ENCODE measurements at regions not wholly inside any gene's neighbourhood (a gene's known extent, or its start where the extent isn't known, plus 50 kb on each side); places are given as distances from the start of the nearest gene placed in this dataset.

DNA sequence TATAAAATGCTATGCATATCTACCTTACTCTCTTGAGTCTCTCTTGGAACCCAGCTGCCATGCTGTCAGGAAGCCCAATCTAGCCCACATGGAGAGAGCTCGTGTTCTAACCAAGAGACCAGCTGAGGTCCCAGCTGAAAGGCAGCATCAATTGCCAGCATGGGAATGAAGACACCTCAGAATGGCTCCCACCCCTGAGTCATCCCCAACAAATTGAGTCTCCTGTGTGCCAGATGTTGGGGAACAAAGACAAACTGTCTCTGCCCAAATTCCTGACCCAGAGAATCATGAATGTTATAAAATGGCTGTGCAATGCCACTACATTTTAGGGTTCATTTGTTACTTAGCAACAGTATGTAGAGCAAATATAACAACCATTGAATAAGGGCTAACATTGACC is 105.2 kb upstream of the STX18 start:
- no peak overlapping the region for H2AFZ ChIP-seq (ENCODE audit: low read depth, low read length)
- no peaks in the 10 kb centered on the region for H3K79me2 ChIP-seq (ENCODE audit: control insufficient read depth, insufficient read depth, low read length)
- CTCF ChIA-PET, result interaction anchor here (1.0 kb wide), 1 partner anchor 15 kb away, joined by 3 read pairs; no protein-coding TSS in a partner anchor
- H3K9ac ChIP-seq (replicated peaks; ENCODE audit: extremely low read depth, insufficient read depth, low read length), result no peak overlapping the region
- BruUV-seq (replicated peaks), result no TSS peak
- H3K4me2 ChIP-seq (ENCODE audit: insufficient read depth, low read length), result no peak overlapping the region
- no peaks in the 10 kb centered on the region for H3K36me3 ChIP-seq (ENCODE audit: control insufficient read depth in 2 of 2, extremely low read depth in 1 of 2, insufficient read depth in 2 of 2, low read length in 2 of 2)
- no peak overlapping the region for H3K4me3 ChIP-seq (replicated peaks in 1 of 3; ENCODE audit: insufficient read depth in 1 of 3, low read depth in 1 of 3, low read length in 3 of 3)
- FAIRE-seq, result no peak
- H3K27ac ChIP-seq (ENCODE audit: insufficient read depth, low read depth, low read length), result no peak overlapping the region
- H3K4me1 ChIP-seq (ENCODE audit: control insufficient read depth, extremely low read depth, insufficient read depth, low read length), result no peaks in the 10 kb centered on the region
- no peaks in the 10 kb centered on the region for H3K9me3 ChIP-seq (replicated peaks; ENCODE audit: control insufficient read depth, insufficient read depth, low read length)
- no peaks in the 10 kb centered on the region for H3K27me3 ChIP-seq (ENCODE audit: control insufficient read depth in 2 of 2, insufficient read depth in 2 of 2, low read length in 2 of 2)
- no peak for DNase-seq (ENCODE audit: low read depth, low spot score)
- dilution Hi-C loops (cut with MboI; ENCODE audit: extremely low pct_ligation_motif_present, low sequenced_read_pairs) (no loop called here), intact Hi-C loops (cut with micrococcal nuclease) (no loop called here)
- no peaks in the 10 kb centered on the region for H4K20me1 ChIP-seq (replicated peaks; ENCODE audit: control insufficient read depth, extremely low read depth, insufficient read depth, low read length)
- POLR2A ChIA-PET, result no interaction called here
- no peaks in the 10 kb centered on the region for H3K9me1 ChIP-seq (replicated peaks; ENCODE audit: control insufficient read depth, extremely low read depth, insufficient read depth, low read length)
- TF ChIP-seq, protein P1, sequence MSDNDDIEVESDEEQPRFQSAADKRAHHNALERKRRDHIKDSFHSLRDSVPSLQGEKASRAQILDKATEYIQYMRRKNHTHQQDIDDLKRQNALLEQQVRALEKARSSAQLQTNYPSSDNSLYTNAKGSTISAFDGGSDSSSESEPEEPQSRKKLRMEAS (IDR thresholded peaks at IDR 0.05; ENCODE audit: insufficient read depth, insufficient read length), result no peak
- TF ChIP-seq GATA2 (IDR thresholded peaks at IDR 0.05; ENCODE audit: insufficient read depth, insufficient read length, low read depth, low read length) (no peak), POLR2AphosphoS5 (IDR thresholded peaks at IDR 0.05; ENCODE audit: insufficient read depth, low read depth, low read length) (no peak), POLR2A (IDR thresholded peaks at IDR 0.05; ENCODE audit: low read depth, low read length) (no peak)

DNA sequence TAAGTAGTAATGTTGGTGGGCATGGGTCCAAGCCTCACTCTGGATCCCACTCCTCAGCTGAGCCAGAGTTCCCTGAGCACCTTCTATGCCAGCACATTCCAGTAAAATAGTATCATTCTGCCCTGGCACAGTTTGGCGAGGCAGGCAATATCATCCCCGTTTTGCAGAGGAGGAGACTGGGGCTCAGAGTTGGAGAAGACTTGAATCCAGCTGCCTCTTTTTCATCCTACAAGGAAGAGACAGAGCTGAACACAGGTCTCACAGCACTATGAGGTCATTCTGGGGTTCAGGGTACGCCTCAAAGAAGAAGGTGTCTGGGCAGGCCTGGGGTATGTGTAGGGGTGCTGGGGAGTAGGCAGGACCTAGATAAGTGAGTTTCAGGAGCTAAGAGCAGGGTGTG is 103.9 kb upstream of the STX18 start:
- Histone ChIP-seq H3K9ac (replicated peaks; ENCODE audit: extremely low read depth, insufficient read depth, low read length) (no peak overlapping the region), H2AFZ (ENCODE audit: low read depth, low read length) (no peak overlapping the region), H3K4me3 (replicated peaks in 1 of 3; ENCODE audit: insufficient read depth in 1 of 3, low read depth in 1 of 3, low read length in 3 of 3) (no peak overlapping the region), H4K20me1 (replicated peaks; ENCODE audit: control insufficient read depth, extremely low read depth, insufficient read depth, low read length) (no peaks in the 10 kb centered on the region), H3K27me3 (ENCODE audit: control insufficient read depth in 2 of 2, insufficient read depth in 2 of 2, low read length in 2 of 2) (peaks cover under 1 to 2% of the 10 kb centered on the region in 2 experiments), H3K9me3 (replicated peaks; ENCODE audit: control insufficient read depth, insufficient read depth, low read length) (no peaks in the 10 kb centered on the region), H3K27ac (ENCODE audit: insufficient read depth, low read depth, low read length) (no peak overlapping the region), H3K4me1 (ENCODE audit: control insufficient read depth, extremely low read depth, insufficient read depth, low read length) (no peaks in the 10 kb centered on the region), H3K36me3 (ENCODE audit: control insufficient read depth in 2 of 2, extremely low read depth in 1 of 2, insufficient read depth in 2 of 2, low read length in 2 of 2) (no peaks in the 10 kb centered on the region), H3K79me2 (ENCODE audit: control insufficient read depth, insufficient read depth, low read length) (no peaks in the 10 kb centered on the region), H3K9me1 (replicated peaks; ENCODE audit: control insufficient read depth, extremely low read depth, insufficient read depth, low read length) (no peaks in the 10 kb centered on the region), H3K4me2 (ENCODE audit: insufficient read depth, low read length) (no peak overlapping the region)
- no TSS peak for BruUV-seq (replicated peaks)
- dilution Hi-C loops (cut with MboI; ENCODE audit: extremely low pct_ligation_motif_present, low sequenced_read_pairs), result no loop called here
- DNase-seq (ENCODE audit: low read depth, low spot score) (no peak), FAIRE-seq (no peak)
- CTCF ChIA-PET, result interaction anchor here (1.0 to 1.6 kb wide), 2 partner anchors 14 to 32 kb away, joined by 3 to 5 read pairs; no protein-coding TSS in a partner anchor
- TF ChIP-seq POLR2A (IDR thresholded peaks at IDR 0.05; ENCODE audit: low read depth, low read length) (no peak), JUN (IDR thresholded peaks at IDR 0.05; ENCODE audit: borderline replicate concordance, insufficient read depth, insufficient read length, low read depth) (no peak), FOS (IDR thresholded peaks at IDR 0.05; ENCODE audit: borderline replicate concordance, insufficient read depth, low read length) (no peak), POLR2AphosphoS5 (IDR thresholded peaks at IDR 0.05; ENCODE audit: insufficient read depth, low read depth, low read length) (no peak), EZH2 (IDR thresholded peaks at IDR 0.05; ENCODE audit: borderline replicate concordance, low read depth, low read length, severe bottlenecking) (no peak), GATA2 (IDR thresholded peaks at IDR 0.05; ENCODE audit: insufficient read depth, insufficient read length, low read depth, low read length) (no peak), MYC (IDR thresholded peaks at IDR 0.05; ENCODE audit: low read depth, low read length) (no peak)
- TF ChIP-seq, protein P1 (IDR thresholded peaks at IDR 0.05; ENCODE audit: insufficient read depth, insufficient read length), result no peak
- TF ChIP-seq, protein P2, sequence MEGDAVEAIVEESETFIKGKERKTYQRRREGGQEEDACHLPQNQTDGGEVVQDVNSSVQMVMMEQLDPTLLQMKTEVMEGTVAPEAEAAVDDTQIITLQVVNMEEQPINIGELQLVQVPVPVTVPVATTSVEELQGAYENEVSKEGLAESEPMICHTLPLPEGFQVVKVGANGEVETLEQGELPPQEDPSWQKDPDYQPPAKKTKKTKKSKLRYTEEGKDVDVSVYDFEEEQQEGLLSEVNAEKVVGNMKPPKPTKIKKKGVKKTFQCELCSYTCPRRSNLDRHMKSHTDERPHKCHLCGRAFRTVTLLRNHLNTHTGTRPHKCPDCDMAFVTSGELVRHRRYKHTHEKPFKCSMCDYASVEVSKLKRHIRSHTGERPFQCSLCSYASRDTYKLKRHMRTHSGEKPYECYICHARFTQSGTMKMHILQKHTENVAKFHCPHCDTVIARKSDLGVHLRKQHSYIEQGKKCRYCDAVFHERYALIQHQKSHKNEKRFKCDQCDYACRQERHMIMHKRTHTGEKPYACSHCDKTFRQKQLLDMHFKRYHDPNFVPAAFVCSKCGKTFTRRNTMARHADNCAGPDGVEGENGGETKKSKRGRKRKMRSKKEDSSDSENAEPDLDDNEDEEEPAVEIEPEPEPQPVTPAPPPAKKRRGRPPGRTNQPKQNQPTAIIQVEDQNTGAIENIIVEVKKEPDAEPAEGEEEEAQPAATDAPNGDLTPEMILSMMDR (IDR thresholded peaks at IDR 0.05; ENCODE audit: extremely low read depth in 1 of 2, insufficient read depth in 1 of 2, low read depth in 1 of 2, low read length in 2 of 2), result no peak
- intact Hi-C loops (cut with micrococcal nuclease), result no loop called here
- POLR2A ChIA-PET, result no interaction called here

Data from endothelial cell of umbilical vein (primary cell).